HEK293 (cell line): ENCODE measurements at regions not wholly inside any gene's neighbourhood (a gene's known extent, or its start where the extent isn't known, plus 50 kb on each side); places are given as distances from the start of the nearest gene placed in this dataset.

ENCODE experiments used
- CTCF ChIA-PET: fragments of 350-600 bp; formaldehyde crosslinking; extraction: SDS; loops from one replicate; lab custom pipeline; 2021; ENCODE audit warnings: antibody characterized with exemption; lab: Yijun Ruan, JAX
- POLR2A ChIA-PET: fragments of 300-600 bp; formaldehyde crosslinking; extraction: SDS; loops from one replicate; lab custom pipeline; 2020; ENCODE audit warnings: antibody characterized with exemption, inconsistent platforms; lab: Yijun Ruan, JAX
- H3K27ac ChIP-seq: fragments of 200-500 bp; sonication (Bioruptor generic); 2 replicates; pipeline ENCODE4 v1.5.1; 2014; ENCODE audit warnings: low read depth, low read length, control low read depth, inconsistent platforms; ENCODE audit errors: extremely low read depth
- H3K36me3 ChIP-seq, 2 experiments: fragments of 200-500 bp in 1 of 2; sonication (Bioruptor generic) in 1 of 2; 1 replicate in 1 of 2; 2 replicates in 1 of 2; pipeline ENCODE4 v1.5.1; 2014 to 2017; ENCODE audit warnings: inconsistent platforms in 2 of 2, low read length in 2 of 2; ENCODE audit not compliant: control insufficient read depth in 2 of 2, insufficient read depth in 1 of 2
- H3K4me1 ChIP-seq: fragments of 200-500 bp; sonication (Bioruptor generic); 2 replicates; pipeline ENCODE4 v1.5.1; 2014; ENCODE audit warnings: mild to moderate bottlenecking, low read length, inconsistent platforms; ENCODE audit not compliant: control insufficient read depth, insufficient read depth
- H3K4me3 ChIP-seq: 2 replicates; pipeline ENCODE4 v1.5.1; 2011; ENCODE audit warnings: low read depth, mild to moderate bottlenecking, control low read depth, low read length, moderate library complexity
- H3K9me3 ChIP-seq: fragments of 200-500 bp; sonication (Bioruptor generic); 2 replicates; pipeline ENCODE4 v1.5.1; 2014; ENCODE audit warnings: low read depth, low read length, inconsistent platforms; ENCODE audit not compliant: control insufficient read depth, insufficient read depth
- CTCF ChIP-seq: fragments of 450-650 bp; formaldehyde crosslinking; IDR thresholded peaks from 2 replicates; pipeline ENCODE4 v1.5.1; 2016; ENCODE audit warnings: missing biosample characterization, missing genetic modification characterization
- MYNN ChIP-seq: fragments of 450-650 bp; formaldehyde crosslinking; IDR thresholded peaks from 2 replicates; pipeline ENCODE4 v1.5.1; 2016; ENCODE audit warnings: missing biosample characterization, missing genetic modification characterization, borderline replicate concordance
- REPIN1 ChIP-seq: fragments of 450-650 bp; formaldehyde crosslinking; IDR thresholded peaks from 2 replicates; pipeline ENCODE4 v1.5.1; 2017; ENCODE audit warnings: missing biosample characterization, missing genetic modification characterization, low read depth
- SP3 ChIP-seq: fragments of 450-650 bp; formaldehyde crosslinking; IDR thresholded peaks from 2 replicates; pipeline ENCODE4 v1.5.1; 2016; ENCODE audit warnings: missing biosample characterization, missing genetic modification characterization
- ZBTB20 ChIP-seq: fragments of 450-650 bp; formaldehyde crosslinking; IDR thresholded peaks from 2 replicates; pipeline ENCODE4 v1.5.1; 2016; ENCODE audit warnings: missing biosample characterization, missing genetic modification characterization
- ZNF114 ChIP-seq: fragments of 450-650 bp; formaldehyde crosslinking; IDR thresholded peaks from 2 replicates; pipeline ENCODE4 v1.5.0; 2017; ENCODE audit warnings: missing biosample characterization, missing genetic modification characterization
- ZNF140 ChIP-seq: fragments of 450-650 bp; formaldehyde crosslinking; IDR thresholded peaks from 2 replicates; pipeline ENCODE4 v1.5.1; 2016; ENCODE audit warnings: missing biosample characterization, missing genetic modification characterization
- ZNF146 ChIP-seq: fragments of 450-650 bp; formaldehyde crosslinking; IDR thresholded peaks from 2 replicates; pipeline ENCODE4 v1.5.1; 2016; ENCODE audit warnings: missing biosample characterization, missing genetic modification characterization
- ZNF175 ChIP-seq: fragments of 450-650 bp; formaldehyde crosslinking; IDR thresholded peaks from 2 replicates; pipeline ENCODE4 v1.5.1; 2016; ENCODE audit warnings: missing biosample characterization, missing genetic modification characterization
- ZNF24 ChIP-seq: fragments of 450-650 bp; formaldehyde crosslinking; IDR thresholded peaks from 2 replicates; pipeline ENCODE4 v1.5.1; 2016; ENCODE audit warnings: missing biosample characterization, missing genetic modification characterization
- ZNF26 ChIP-seq: fragments of 450-650 bp; formaldehyde crosslinking; IDR thresholded peaks from 2 replicates; pipeline ENCODE4 v1.5.1; 2016; ENCODE audit warnings: missing biosample characterization, missing genetic modification characterization
- ZNF354C ChIP-seq: fragments of 450-650 bp; formaldehyde crosslinking; IDR thresholded peaks from 2 replicates; pipeline ENCODE4 v1.5.1; 2016; ENCODE audit warnings: missing biosample characterization, missing genetic modification characterization, low read depth, borderline replicate concordance
- ZNF449 ChIP-seq: fragments of 450-650 bp; formaldehyde crosslinking; IDR thresholded peaks from 2 replicates; pipeline ENCODE4 v1.5.1; 2017; ENCODE audit warnings: missing biosample characterization, mild to moderate bottlenecking, missing genetic modification characterization, moderate library complexity
- ZNF513 ChIP-seq: fragments of 450-650 bp; IDR thresholded peaks from 2 replicates; pipeline ENCODE4 v1.5.1; 2018; ENCODE audit warnings: missing biosample characterization, missing genetic modification characterization
- ZNF654 ChIP-seq: fragments of 450-650 bp; formaldehyde crosslinking; IDR thresholded peaks from 2 replicates; pipeline ENCODE4 v1.5.1; 2016; ENCODE audit warnings: low read depth, missing biosample characterization, missing genetic modification characterization
- ZNF707 ChIP-seq: fragments of 450-650 bp; formaldehyde crosslinking; IDR thresholded peaks from 2 replicates; pipeline ENCODE4 v1.5.1; 2016; ENCODE audit warnings: missing biosample characterization, missing genetic modification characterization
- ZNF791 ChIP-seq: fragments of 450-650 bp; formaldehyde crosslinking; IDR thresholded peaks from 2 replicates; pipeline ENCODE4 v1.5.1; 2016; ENCODE audit warnings: missing biosample characterization, missing genetic modification characterization

GRCh38 chr15:39434163-39434562 lies 146.7 kb upstream of the THBS1 start:
- Histone ChIP-seq H3K4me3 (no peak overlapping the region), H3K9me3 (no peaks in the 10 kb centered on the region), H3K27ac (no peak overlapping the region), H3K4me1 (no peaks in the 10 kb centered on the region), H3K36me3 (no peaks in the 10 kb centered on the region)
- TF ChIP-seq ZNF175 (no peak), REPIN1 (tag by site-specific recombination) (no peak), ZNF26 (no peak), ZNF354C (tag by site-specific recombination) (no peak), SP3 (tag by site-specific recombination) (no peak), ZNF791 (no peak), MYNN (tag by site-specific recombination) (no peak), ZNF146 (no peak), CTCF (tag by site-specific recombination) (no peak), ZNF114 (tag by site-specific recombination) (no peak), ZBTB20 (no peak), ZNF707 (tag by site-specific recombination) (no peak), ZNF140 (tag by site-specific recombination) (no peak), ZNF449 (no peak), ZNF513 (tag by site-specific recombination) (no peak)
- ChIA-PET CTCF (no interaction called here), POLR2A (no interaction called here)

GRCh38 chr15:39434751-39435238 lies 146.1 kb upstream of the THBS1 start:
- Histone ChIP-seq H3K9me3 (no peaks in the 10 kb centered on the region), H3K4me3 (no peak overlapping the region), H3K36me3 (no peaks in the 10 kb centered on the region), H3K27ac (no peak overlapping the region), H3K4me1 (no peaks in the 10 kb centered on the region)
- TF ChIP-seq ZNF24 (tag by site-specific recombination) (no peak), ZNF654 (tag by site-specific recombination) (no peak)
- CTCF ChIA-PET, result no interaction called here
- POLR2A ChIA-PET, result no interaction called here

GRCh38 chr15:39435244-39435643 lies 145.6 kb upstream of the THBS1 start:
- CTCF ChIA-PET, result no interaction called here
- no peak for TF ChIP-seq ZNF146
- TF ChIP-seq, all 188 proteins: peak for 0
- H3K36me3 ChIP-seq, result no peaks in the 10 kb centered on the region
- no peak overlapping the region for H3K4me3 ChIP-seq
- no peaks in the 10 kb centered on the region for H3K9me3 ChIP-seq
- POLR2A ChIA-PET, result no interaction called here
- no peak overlapping the region for H3K27ac ChIP-seq
- H3K4me1 ChIP-seq, result no peaks in the 10 kb centered on the region
